Uterus (tissue), 3 donors: ENCODE measurements at regions not wholly inside any gene's neighbourhood (a gene's known extent, or its start where the extent isn't known, plus 50 kb on each side); places are given as distances from the start of the nearest gene placed in this dataset.

Experiments
- DNase-seq, 2 donors: peaks; one replicate each; pipeline ENCODE4 v3.0.0-alpha.2; 2019 to 2020
- H3K27ac ChIP-seq, 2 donors: fragments of 200-600 bp; sonication (generic); 1 replicate in 1 of 2; 2 replicates in 1 of 2; pipeline ENCODE4 v1.5.1; 2016 to 2018
- H3K27me3 ChIP-seq, 2 donors: fragments of 200-600 bp; sonication (generic); one replicate each; pipeline ENCODE4 v1.5.1; 2018 to 2019; ENCODE audit warnings: control low read depth in 1 of 2
- H3K36me3 ChIP-seq, 2 donors: fragments of 200-600 bp; sonication (generic); one replicate each; pipeline ENCODE4 v1.5.1; 2019; ENCODE audit warnings: control low read depth in 1 of 2
- H3K4me1 ChIP-seq, 2 donors: fragments of 200-600 bp; sonication (generic); one replicate each; pipeline ENCODE4 v1.5.1; 2018 to 2019; ENCODE audit warnings: control low read depth in 1 of 2
- H3K4me3 ChIP-seq, 2 donors: fragments of 200-600 bp; sonication (generic); 1 replicate in 1 of 2; 2 replicates in 1 of 2; pipeline ENCODE4 v1.5.1; 2018 to 2019; ENCODE audit warnings: mild to moderate bottlenecking in 1 of 2
- H3K9me3 ChIP-seq, 2 donors: fragments of 200-600 bp; sonication (generic); one replicate each; pipeline ENCODE4 v1.5.1; 2019; ENCODE audit warnings: control low read depth in 1 of 2
- POLR2A ChIP-seq, 2 donors: fragments of 450-650 bp; IDR thresholded peaks; one replicate each; pipeline ENCODE4 v1.6.1; 2016; ENCODE audit warnings: antibody characterized with exemption in 2 of 2, mild to moderate bottlenecking in 1 of 2, moderate library complexity in 1 of 2
- intact Hi-C: fragments of 100-400 bp; cut with DNase I; formaldehyde crosslinking; loops from one replicate; pipeline ENCODE4 v1.15.1; 2023; ENCODE audit warnings: low total_unique reads
- TF ChIP-seq, protein P1 (sequence below), 4 experiments: fragments of 200-600 bp in 2 of 4; fragments of 450-650 bp in 2 of 4; sonication (generic) in 2 of 4; IDR thresholded peaks; one replicate each; pipeline ENCODE4 v1.5.1; 2016 to 2019; ENCODE audit warnings: antibody characterized with exemption in 4 of 4, mild to moderate bottlenecking in 2 of 4, moderate library complexity in 1 of 4
- donor health status: DM: yes; HTN: yes; CAD: no.

DNA sequence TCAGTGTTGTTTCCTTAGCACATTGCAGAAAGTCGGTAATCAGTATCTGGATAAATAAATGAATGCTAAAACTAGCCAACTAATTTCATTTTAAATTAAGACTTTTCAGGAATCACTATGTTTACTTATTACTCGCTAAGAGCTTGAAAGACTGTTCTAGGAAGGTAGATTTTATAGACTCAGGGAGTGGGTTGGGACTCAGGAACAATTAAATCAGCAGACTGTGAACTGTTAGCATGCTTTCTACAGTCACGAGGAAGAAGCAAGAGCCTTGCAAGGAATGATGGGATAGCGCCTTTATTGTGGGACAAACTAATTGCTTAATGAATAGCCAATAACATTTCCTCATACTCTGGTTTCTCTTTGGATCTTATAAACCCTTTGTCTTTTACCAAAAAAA lies 183.2 kb upstream of the AADAT start:
- no peak for DNase-seq
- H3K36me3 ChIP-seq = no peaks in the 10 kb centered on the region
- H3K27ac ChIP-seq = no peak overlapping the region
- H3K4me1 ChIP-seq = no peaks in the 10 kb centered on the region
- no peak for TF ChIP-seq POLR2A (IDR thresholded peaks at IDR 0.05)
- TF ChIP-seq, protein P1, sequence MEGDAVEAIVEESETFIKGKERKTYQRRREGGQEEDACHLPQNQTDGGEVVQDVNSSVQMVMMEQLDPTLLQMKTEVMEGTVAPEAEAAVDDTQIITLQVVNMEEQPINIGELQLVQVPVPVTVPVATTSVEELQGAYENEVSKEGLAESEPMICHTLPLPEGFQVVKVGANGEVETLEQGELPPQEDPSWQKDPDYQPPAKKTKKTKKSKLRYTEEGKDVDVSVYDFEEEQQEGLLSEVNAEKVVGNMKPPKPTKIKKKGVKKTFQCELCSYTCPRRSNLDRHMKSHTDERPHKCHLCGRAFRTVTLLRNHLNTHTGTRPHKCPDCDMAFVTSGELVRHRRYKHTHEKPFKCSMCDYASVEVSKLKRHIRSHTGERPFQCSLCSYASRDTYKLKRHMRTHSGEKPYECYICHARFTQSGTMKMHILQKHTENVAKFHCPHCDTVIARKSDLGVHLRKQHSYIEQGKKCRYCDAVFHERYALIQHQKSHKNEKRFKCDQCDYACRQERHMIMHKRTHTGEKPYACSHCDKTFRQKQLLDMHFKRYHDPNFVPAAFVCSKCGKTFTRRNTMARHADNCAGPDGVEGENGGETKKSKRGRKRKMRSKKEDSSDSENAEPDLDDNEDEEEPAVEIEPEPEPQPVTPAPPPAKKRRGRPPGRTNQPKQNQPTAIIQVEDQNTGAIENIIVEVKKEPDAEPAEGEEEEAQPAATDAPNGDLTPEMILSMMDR (IDR thresholded peaks at IDR 0.05) = no peak
- intact Hi-C loops = no loop called here
- no peaks in the 10 kb centered on the region for H3K27me3 ChIP-seq
- no peaks in the 10 kb centered on the region for H3K9me3 ChIP-seq
- H3K4me3 ChIP-seq = no peak overlapping the region

DNA sequence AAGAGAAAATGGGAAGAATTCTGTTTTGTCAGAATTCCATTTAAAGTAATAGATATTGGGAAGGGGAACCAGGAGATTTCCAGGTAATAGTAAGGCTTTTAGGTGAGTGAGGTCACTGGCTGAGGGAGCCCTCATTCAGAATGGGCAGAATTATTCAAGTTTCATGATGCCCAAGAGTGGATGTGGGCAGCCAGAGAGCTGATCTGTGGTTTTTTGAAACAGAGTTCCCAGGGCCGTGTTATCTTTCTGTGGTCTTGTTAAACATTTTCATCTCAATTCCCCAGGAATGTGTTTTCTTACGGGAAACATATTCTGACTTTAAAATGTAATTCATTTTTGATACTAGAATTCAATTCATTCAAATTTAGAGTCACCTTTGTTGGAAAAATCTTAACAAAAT lies 182.0 kb upstream of the AADAT start:
- Histone ChIP-seq H3K27ac (no peak overlapping the region), H3K4me1 (no peaks in the 10 kb centered on the region), H3K9me3 (no peaks in the 10 kb centered on the region), H3K4me3 (no peak overlapping the region), H3K27me3 (no peaks in the 10 kb centered on the region), H3K36me3 (no peaks in the 10 kb centered on the region)
- no peak for DNase-seq
- TF ChIP-seq POLR2A (IDR thresholded peaks at IDR 0.05) = no peak
- TF ChIP-seq, protein P1 (IDR thresholded peaks at IDR 0.05) = no peak
- intact Hi-C loops = no loop called here

- TF ChIP-seq POLR2A (IDR thresholded peaks at IDR 0.05) = no peak
- TF ChIP-seq, protein P1 (IDR thresholded peaks at IDR 0.05) = no peak
- no peak overlapping the region for H3K4me3 ChIP-seq
- H3K27me3 ChIP-seq = no peaks in the 10 kb centered on the region
- no peaks in the 10 kb centered on the region for H3K4me1 ChIP-seq
- no peak overlapping the region for H3K27ac ChIP-seq
- no peaks in the 10 kb centered on the region for H3K36me3 ChIP-seq
- intact Hi-C loops = no loop called here
- no peak for DNase-seq
- H3K9me3 ChIP-seq = no peaks in the 10 kb centered on the region
These were observed 180.9 kb upstream of the AADAT start for GRCh38 chr4:170270628-170271027.

DNA sequence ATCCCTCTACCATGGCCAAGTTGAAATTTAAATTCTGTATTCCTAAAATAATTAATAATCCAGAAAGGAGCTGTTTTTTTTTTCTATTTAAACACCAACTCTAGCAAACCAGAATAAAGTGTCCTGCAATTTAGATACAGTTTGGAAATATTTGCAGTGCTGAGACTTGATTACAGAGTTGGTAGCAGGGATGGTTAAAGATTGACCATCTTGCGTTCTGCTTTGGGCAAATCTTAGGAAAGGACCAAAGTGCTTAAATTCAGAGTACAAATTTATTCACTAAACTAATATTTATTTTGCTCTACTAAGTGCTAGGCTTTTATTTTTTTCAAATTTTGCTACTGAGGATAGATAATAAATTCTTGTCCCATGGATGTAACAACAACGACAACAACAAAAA lies 180.2 kb upstream of the AADAT start:
- TF ChIP-seq, protein P1 (IDR thresholded peaks at IDR 0.05) = no peak
- no peak for TF ChIP-seq POLR2A (IDR thresholded peaks at IDR 0.05)
- intact Hi-C loops = no loop called here
- no peaks in the 10 kb centered on the region for H3K4me1 ChIP-seq

DNA sequence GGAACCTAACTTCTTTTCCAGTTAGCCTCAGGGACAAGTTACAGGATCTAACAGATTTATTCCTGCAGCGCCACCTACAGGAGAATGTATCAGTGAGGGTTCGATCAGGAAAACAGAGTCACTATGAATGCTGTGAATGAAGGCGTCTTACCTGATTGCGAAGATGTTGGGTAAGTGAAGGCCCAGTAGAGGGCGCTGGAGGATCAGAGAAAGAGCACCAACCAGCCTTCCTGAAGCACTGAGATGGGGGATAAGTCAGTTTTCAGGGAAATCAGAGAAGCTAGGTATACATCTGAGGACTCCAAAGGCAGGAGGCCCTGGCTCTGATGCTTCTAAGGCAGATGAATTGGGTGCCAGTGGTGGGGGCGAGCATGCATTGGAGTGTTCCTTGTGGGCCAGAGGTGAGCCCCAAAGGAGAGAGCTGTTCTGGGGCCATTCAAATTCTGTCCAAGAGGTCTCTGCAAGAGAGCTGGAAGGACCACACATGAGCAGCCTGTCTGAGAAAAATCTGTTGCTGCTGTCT lies 169.9 kb upstream of the AADAT start:
- no peaks in the 10 kb centered on the region for H3K36me3 ChIP-seq
- no peaks in the 10 kb centered on the region for H3K27me3 ChIP-seq
- no peak overlapping the region for H3K4me3 ChIP-seq
- H3K4me1 ChIP-seq = no peaks in the 10 kb centered on the region
- intact Hi-C loops = no loop called here
- DNase-seq = peak; percentile 22 to 35
- TF ChIP-seq, protein P1 (IDR thresholded peaks at IDR 0.05) = peak; percentile 28 to 54 (median 50)
- no peak for TF ChIP-seq POLR2A (IDR thresholded peaks at IDR 0.05)
- H3K27ac ChIP-seq = no peak overlapping the region
- H3K9me3 ChIP-seq = no peaks in the 10 kb centered on the region

More for the DNA sequence above, 180.2 kb upstream of the AADAT start:
- Histone ChIP-seq H3K36me3 (no peaks in the 10 kb centered on the region), H3K27me3 (no peaks in the 10 kb centered on the region), H3K9me3 (no peaks in the 10 kb centered on the region), H3K27ac (no peak overlapping the region), H3K4me3 (no peak overlapping the region)
- DNase-seq = no peak
